WTC11 (cell line): ENCODE measurements at regions not wholly inside any gene's neighbourhood (a gene's known extent, or its start where the extent isn't known, plus 50 kb on each side); places are given as distances from the start of the nearest gene placed in this dataset.

ENCODE experiments used
- ATAC-seq: fragments of 200-7000 bp; cut with Tn5 transposase; 2 replicates; pipeline ENCODE4 v1.10.0; 2021; ENCODE audit warnings: mild to moderate bottlenecking, moderate library complexity
- CTCF ChIA-PET: fragments of 300-600 bp; sonication (Branson Sonifier 250); formaldehyde crosslinking; loops from one replicate; lab custom pipeline; 2021; ENCODE audit warnings: antibody characterized with exemption; lab: Charles Lee
- POLR2A ChIA-PET: fragments of 350-600 bp; sonication (Branson Sonifier 250); formaldehyde crosslinking; loops from one replicate; lab custom pipeline; 2021; ENCODE audit warnings: antibody characterized with exemption; lab: Charles Lee
- DNase-seq: peaks from one replicate; pipeline ENCODE4 v3.0.0; 2021; ENCODE audit warnings: low spot score
- H3K27ac Mint-ChIP-seq: 2 replicates; pipeline ENCODE4 v1.8.0; 2021; ENCODE audit warnings: mixed read lengths
- H3K27me3 Mint-ChIP-seq: 2 replicates; pipeline ENCODE4 v1.8.0; 2021; ENCODE audit warnings: low read depth, mild to moderate bottlenecking, moderate library complexity, mixed read lengths
- H3K36me3 Mint-ChIP-seq: 2 replicates; pipeline ENCODE4 v1.8.0; 2021; ENCODE audit warnings: mixed read lengths
- H3K4me1 Mint-ChIP-seq: 2 replicates; pipeline ENCODE4 v1.8.0; 2022; ENCODE audit warnings: mixed read lengths
- H3K4me3 Mint-ChIP-seq: 2 replicates; pipeline ENCODE4 v1.8.0; 2021; ENCODE audit warnings: mild to moderate bottlenecking, moderate library complexity, mixed read lengths
- H3K9me3 Mint-ChIP-seq: 2 replicates; pipeline ENCODE4 v1.8.0; 2021; ENCODE audit warnings: mixed read lengths
- CREM ChIP-seq: sonication (generic); formaldehyde crosslinking; IDR thresholded peaks from 2 replicates; pipeline ENCODE4 v1.8.1; 2022; ENCODE audit warnings: mild to moderate bottlenecking, missing genetic modification reagents, moderate library complexity
- ELF4 ChIP-seq: sonication (generic); formaldehyde crosslinking; IDR thresholded peaks from 2 replicates; pipeline ENCODE4 v1.8.1; 2022; ENCODE audit warnings: low read depth, mild to moderate bottlenecking, moderate library complexity, missing genetic modification reagents
- FOXJ3 ChIP-seq: sonication (generic); formaldehyde crosslinking; IDR thresholded peaks from 2 replicates; pipeline ENCODE4 v1.9.0; 2021; ENCODE audit warnings: missing genetic modification reagents, mild to moderate bottlenecking, borderline replicate concordance
- ZNF138 ChIP-seq: sonication (generic); formaldehyde crosslinking; conservative IDR thresholded peaks from 2 replicates; pipeline ENCODE4 v1.8.1; 2022; ENCODE audit warnings: mild to moderate bottlenecking, moderate library complexity, missing genetic modification reagents
- ZNF232 ChIP-seq: sonication (generic); formaldehyde crosslinking; IDR thresholded peaks from 2 replicates; pipeline ENCODE4 v1.8.0; 2022; ENCODE audit warnings: mild to moderate bottlenecking, missing genetic modification reagents
- ZNF416 ChIP-seq: fragments of 250-450 bp; sonication (Bioruptor Pico); IDR thresholded peaks from 2 replicates; pipeline ENCODE4 v1.9.0; 2021; ENCODE audit warnings: mild to moderate bottlenecking, inconsistent platforms
- TF ChIP-seq, protein P1 (sequence below): sonication (generic); formaldehyde crosslinking; IDR thresholded peaks from 2 replicates; pipeline ENCODE4 v1.8.1; 2022; ENCODE audit warnings: low read depth, missing genetic modification reagents, borderline replicate concordance
- TF ChIP-seq, protein P2 (sequence below): fragments of 250-450 bp; sonication (Bioruptor Pico); IDR thresholded peaks from 2 replicates; pipeline ENCODE4 v2.1.2; 2022; ENCODE audit warnings: mild to moderate bottlenecking, moderate library complexity
- TF ChIP-seq, protein P3 (sequence below): sonication (generic); formaldehyde crosslinking; IDR thresholded peaks from 2 replicates; pipeline ENCODE4 v1.8.0; 2023; ENCODE audit warnings: missing genetic modification reagents, mild to moderate bottlenecking, borderline replicate concordance

DNA sequence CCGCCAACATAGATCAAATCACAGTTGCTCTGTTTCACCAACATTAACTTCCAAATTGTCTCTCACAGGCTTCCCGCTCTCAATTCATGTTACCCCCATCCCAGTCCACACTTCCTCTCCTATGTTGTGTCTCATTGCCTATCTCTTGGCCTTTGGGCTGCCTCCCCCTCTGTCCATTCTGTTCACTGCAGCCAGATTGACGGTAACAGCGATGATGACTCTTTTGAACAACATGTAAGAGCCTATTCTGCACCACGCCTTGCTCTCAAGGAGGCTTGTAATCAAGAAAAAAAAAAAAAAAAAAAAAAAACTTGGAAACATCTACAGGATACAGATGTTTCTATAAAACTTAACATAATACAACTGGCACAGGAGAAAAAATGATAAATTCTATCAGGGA lies 77.3 kb upstream of the RMDN2 start (continued):
- no peak for TF ChIP-seq CREM (CRISPR knock-in tag)

DNA sequence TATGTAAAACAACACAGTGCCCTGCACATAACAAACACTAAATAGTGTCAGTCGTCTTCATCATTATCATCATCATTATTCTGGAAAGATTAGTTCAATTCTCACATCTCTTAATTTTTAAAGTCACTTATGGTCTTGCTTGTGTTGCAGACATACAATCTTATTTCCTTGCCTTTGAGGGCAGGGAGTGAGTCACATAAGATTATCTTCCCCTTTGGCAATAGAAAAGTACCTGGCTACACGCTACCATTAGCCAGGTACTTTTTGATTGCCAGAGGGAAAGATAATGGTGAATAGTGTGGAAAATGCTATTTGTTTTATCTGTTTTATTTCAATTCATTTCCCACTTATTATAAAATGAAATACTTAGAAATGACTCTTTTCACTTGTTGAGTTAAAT lies 76.6 kb upstream of the RMDN2 start:
- Mint-ChIP-seq H3K27ac (no peak overlapping the region), H3K4me3 (no peak overlapping the region), H3K9me3 (peaks cover 6% of the 10 kb centered on the region; the same call in 1 of the 2 replicates), H3K27me3 (no peaks in the 10 kb centered on the region), H3K36me3 (no peaks in the 10 kb centered on the region), H3K4me1 (peaks cover 8% of the 10 kb centered on the region)
- no peak for TF ChIP-seq ZNF138
- ChIA-PET POLR2A (no interaction called here), CTCF (no interaction called here)
- ATAC-seq = no peak
- DNase-seq = no peak

DNA sequence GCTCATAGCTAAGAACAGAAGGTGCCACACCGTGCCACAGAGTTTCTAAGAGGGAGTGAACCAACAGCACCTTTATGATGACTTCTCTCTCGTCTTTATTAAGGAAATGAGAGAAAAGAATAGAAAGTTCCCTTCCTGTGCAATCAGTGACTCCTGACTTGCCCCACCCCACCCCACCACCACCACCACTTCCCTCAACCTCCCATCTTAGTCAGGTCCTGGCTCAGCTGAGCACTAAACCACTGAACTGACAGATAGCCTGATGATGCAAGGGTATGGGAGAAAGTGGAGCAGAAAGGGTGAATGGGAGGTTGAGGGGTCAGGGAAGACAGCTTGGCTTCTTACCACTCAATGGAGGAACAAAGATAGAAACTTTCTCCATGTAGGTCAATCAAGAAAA lies 75.2 kb upstream of the RMDN2 start:
- H3K27me3 Mint-ChIP-seq = no peaks in the 10 kb centered on the region
- no peaks in the 10 kb centered on the region for H3K36me3 Mint-ChIP-seq
- H3K27ac Mint-ChIP-seq = no peak overlapping the region
- POLR2A ChIA-PET = interaction anchor here (0.6 kb wide), 1 partner anchor 441 kb away, joined by 6 read pairs; no protein-coding TSS in a partner anchor
- TF ChIP-seq FOXJ3 (CRISPR knock-in tag) = no peak
- TF ChIP-seq ZNF232 = no peak
- TF ChIP-seq, protein P1, sequence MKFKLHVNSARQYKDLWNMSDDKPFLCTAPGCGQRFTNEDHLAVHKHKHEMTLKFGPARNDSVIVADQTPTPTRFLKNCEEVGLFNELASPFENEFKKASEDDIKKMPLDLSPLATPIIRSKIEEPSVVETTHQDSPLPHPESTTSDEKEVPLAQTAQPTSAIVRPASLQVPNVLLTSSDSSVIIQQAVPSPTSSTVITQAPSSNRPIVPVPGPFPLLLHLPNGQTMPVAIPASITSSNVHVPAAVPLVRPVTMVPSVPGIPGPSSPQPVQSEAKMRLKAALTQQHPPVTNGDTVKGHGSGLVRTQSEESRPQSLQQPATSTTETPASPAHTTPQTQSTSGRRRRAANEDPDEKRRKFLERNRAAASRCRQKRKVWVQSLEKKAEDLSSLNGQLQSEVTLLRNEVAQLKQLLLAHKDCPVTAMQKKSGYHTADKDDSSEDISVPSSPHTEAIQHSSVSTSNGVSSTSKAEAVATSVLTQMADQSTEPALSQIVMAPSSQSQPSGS (CRISPR knock-in tag) = no peak
- TF ChIP-seq, protein P2, sequence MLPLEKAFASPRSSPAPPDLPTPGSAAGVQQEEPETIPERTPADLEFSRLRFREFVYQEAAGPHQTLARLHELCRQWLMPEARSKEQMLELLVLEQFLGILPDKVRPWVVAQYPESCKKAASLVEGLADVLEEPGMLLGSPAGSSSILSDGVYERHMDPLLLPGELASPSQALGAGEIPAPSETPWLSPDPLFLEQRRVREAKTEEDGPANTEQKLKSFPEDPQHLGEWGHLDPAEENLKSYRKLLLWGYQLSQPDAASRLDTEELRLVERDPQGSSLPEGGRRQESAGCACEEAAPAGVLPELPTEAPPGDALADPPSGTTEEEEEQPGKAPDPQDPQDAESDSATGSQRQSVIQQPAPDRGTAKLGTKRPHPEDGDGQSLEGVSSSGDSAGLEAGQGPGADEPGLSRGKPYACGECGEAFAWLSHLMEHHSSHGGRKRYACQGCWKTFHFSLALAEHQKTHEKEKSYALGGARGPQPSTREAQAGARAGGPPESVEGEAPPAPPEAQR (CRISPR knock-in tag) = no peak
- TF ChIP-seq, all 79 proteins: peak for 0
- Mint-ChIP-seq H3K4me1 (no peaks in the 10 kb centered on the region), H3K9me3 (peaks cover 3% of the 10 kb centered on the region; the same call in 1 of the 2 replicates), H3K4me3 (no peak overlapping the region)
- CTCF ChIA-PET = no interaction called here
- DNase-seq (no peak), ATAC-seq (no peak)

DNA sequence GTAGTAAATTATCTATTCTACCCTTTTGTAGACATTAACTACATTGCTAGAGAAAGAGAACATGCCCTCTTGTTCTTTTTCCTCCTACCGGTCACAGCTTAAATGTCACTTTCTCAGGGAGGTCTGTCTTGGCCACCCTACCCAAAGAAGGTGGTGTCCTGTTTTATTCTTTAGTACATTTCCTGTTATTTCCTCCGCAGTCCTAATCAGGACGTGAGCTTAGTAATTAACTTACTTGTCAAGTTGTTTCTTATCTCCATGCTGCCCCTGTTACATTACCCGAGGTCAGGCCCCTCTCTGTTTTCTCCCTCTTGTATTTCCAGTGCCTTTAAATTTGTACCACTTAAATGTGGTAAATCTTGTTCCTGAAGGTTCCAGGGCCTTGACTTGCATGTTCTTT lies 73.7 kb upstream of the RMDN2 start:
- Mint-ChIP-seq H3K27me3 (no peaks in the 10 kb centered on the region), H3K36me3 (no peaks in the 10 kb centered on the region), H3K27ac (no peak overlapping the region), H3K4me3 (no peak overlapping the region), H3K4me1 (no peaks in the 10 kb centered on the region), H3K9me3 (no peaks in the 10 kb centered on the region)
- DNase-seq = no peak
- TF ChIP-seq, protein P3, sequence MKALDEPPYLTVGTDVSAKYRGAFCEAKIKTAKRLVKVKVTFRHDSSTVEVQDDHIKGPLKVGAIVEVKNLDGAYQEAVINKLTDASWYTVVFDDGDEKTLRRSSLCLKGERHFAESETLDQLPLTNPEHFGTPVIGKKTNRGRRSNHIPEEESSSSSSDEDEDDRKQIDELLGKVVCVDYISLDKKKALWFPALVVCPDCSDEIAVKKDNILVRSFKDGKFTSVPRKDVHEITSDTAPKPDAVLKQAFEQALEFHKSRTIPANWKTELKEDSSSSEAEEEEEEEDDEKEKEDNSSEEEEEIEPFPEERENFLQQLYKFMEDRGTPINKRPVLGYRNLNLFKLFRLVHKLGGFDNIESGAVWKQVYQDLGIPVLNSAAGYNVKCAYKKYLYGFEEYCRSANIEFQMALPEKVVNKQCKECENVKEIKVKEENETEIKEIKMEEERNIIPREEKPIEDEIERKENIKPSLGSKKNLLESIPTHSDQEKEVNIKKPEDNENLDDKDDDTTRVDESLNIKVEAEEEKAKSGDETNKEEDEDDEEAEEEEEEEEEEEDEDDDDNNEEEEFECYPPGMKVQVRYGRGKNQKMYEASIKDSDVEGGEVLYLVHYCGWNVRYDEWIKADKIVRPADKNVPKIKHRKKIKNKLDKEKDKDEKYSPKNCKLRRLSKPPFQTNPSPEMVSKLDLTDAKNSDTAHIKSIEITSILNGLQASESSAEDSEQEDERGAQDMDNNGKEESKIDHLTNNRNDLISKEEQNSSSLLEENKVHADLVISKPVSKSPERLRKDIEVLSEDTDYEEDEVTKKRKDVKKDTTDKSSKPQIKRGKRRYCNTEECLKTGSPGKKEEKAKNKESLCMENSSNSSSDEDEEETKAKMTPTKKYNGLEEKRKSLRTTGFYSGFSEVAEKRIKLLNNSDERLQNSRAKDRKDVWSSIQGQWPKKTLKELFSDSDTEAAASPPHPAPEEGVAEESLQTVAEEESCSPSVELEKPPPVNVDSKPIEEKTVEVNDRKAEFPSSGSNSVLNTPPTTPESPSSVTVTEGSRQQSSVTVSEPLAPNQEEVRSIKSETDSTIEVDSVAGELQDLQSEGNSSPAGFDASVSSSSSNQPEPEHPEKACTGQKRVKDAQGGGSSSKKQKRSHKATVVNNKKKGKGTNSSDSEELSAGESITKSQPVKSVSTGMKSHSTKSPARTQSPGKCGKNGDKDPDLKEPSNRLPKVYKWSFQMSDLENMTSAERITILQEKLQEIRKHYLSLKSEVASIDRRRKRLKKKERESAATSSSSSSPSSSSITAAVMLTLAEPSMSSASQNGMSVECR (CRISPR knock-in tag) = no peak
- TF ChIP-seq ELF4 (no peak), ZNF416 (CRISPR knock-in tag) (no peak)
- TF ChIP-seq, protein P2 (CRISPR knock-in tag) = no peak
- ChIA-PET POLR2A (no interaction called here), CTCF (interaction anchor here (1.4 to 1.5 kb wide), 2 partner anchors 26 to 455 kb away, joined by 3 to 5 read pairs; no protein-coding TSS in a partner anchor)
- ATAC-seq = no peak
